BLaER1 (cell line): ENCODE measurements at regions not wholly inside any gene's neighbourhood (a gene's known extent, or its start where the extent isn't known, plus 50 kb on each side); places are given as distances from the start of the nearest gene placed in this dataset.
"Not testable (repeated sequence)": the region's sequence is repeated elsewhere in the genome, so short reads cannot be mapped to it uniquely, and the experiment has no call there.

ENCODE experiments used
- H3K27ac ChIP-seq: shearing (Covaris generic); formaldehyde crosslinking; 2 replicates; pipeline ENCODE4 v1.8.1; 2022
- H3K27me3 ChIP-seq: shearing (Covaris generic); formaldehyde crosslinking; 2 replicates; pipeline ENCODE4 v1.8.1; 2022
- H3K36me3 ChIP-seq: shearing (Covaris generic); formaldehyde crosslinking; 2 replicates; pipeline ENCODE4 v1.8.1; 2022
- H3K4me1 ChIP-seq: shearing (Covaris generic); formaldehyde crosslinking; 2 replicates; pipeline ENCODE4 v1.8.1; 2022
- H3K4me2 ChIP-seq: shearing (Covaris generic); formaldehyde crosslinking; 2 replicates; pipeline ENCODE4 v1.8.1; 2022
- H3K4me3 ChIP-seq: shearing (Covaris generic); formaldehyde crosslinking; 2 replicates; pipeline ENCODE4 v1.8.1; 2022
- H3K9ac ChIP-seq: shearing (Covaris generic); formaldehyde crosslinking; 2 replicates; pipeline ENCODE4 v1.8.1; 2022
- H3K9me3 ChIP-seq: shearing (Covaris generic); formaldehyde crosslinking; 2 replicates; pipeline ENCODE4 v1.8.1; 2022
- H4K20me1 ChIP-seq: shearing (Covaris generic); formaldehyde crosslinking; 2 replicates; pipeline ENCODE4 v1.8.1; 2022
- Cebpa-rat ChIP-seq: shearing (Covaris generic); IDR thresholded peaks from 2 replicates; pipeline ENCODE4 v1.8.1; 2022

DNA sequence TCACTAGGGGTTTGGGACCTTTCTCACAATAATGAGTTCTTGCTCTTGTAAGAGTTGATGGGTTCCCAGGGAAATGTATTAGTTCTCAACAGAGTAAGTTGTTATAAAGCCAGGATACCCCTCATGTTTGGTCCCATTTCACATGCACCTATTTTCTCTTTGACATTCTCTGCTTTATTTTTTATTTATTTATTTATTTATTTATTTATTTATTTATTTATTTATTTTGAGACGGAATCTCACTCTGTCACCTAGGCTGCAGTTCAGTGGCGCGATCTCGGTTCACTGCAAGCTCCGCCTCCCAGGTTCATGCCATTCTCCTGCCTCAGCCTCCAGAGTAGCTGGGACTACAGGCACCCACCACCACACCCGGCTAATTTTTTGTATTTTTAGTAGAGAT is 52.2 kb downstream of the ACTRT1 start:
- H3K27ac ChIP-seq, H3K9ac ChIP-seq, H3K4me1 ChIP-seq, H3K4me3 ChIP-seq, H3K9me3 ChIP-seq, H3K4me2 ChIP-seq, H4K20me1 ChIP-seq, H3K36me3 ChIP-seq: not testable (repeated sequence)
- H3K27me3 ChIP-seq: peaks cover 44% of the 10 kb centered on the region

DNA sequence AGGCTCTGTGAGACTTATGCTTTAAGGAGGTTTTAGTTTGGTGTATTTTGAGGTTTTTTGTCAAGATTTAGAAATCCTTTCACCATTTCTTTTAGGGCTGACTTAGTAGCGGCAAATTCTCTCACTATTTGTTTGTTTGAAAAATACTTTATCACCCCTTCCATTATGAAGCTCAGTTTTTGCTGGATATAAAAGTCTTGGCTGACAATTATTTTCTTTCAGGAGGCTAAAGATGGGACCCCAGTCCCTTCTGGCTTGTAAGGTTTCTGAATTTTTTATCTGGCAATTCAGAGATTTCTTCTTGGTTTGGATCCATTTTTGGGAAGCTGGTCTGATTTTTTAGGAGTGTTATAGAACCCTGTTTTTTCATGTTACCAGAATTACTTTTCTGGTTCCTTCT is 88.5 kb downstream of the ACTRT1 start:
- Histone ChIP-seq H3K4me2 (no peak overlapping the region), H3K36me3 (no peaks in the 10 kb centered on the region), H3K9ac (no peak overlapping the region), H4K20me1 (no peaks in the 10 kb centered on the region), H3K4me1 (no peaks in the 10 kb centered on the region), H3K9me3 (0 out of 2 replicates have a peak, but pooled peaks cover 4% of the 10 kb centered on the region), H3K27me3 (peaks cover 66% of the 10 kb centered on the region), H3K4me3 (no peak overlapping the region), H3K27ac (no peak overlapping the region)
- no peak for TF ChIP-seq Cebpa-rat

DNA sequence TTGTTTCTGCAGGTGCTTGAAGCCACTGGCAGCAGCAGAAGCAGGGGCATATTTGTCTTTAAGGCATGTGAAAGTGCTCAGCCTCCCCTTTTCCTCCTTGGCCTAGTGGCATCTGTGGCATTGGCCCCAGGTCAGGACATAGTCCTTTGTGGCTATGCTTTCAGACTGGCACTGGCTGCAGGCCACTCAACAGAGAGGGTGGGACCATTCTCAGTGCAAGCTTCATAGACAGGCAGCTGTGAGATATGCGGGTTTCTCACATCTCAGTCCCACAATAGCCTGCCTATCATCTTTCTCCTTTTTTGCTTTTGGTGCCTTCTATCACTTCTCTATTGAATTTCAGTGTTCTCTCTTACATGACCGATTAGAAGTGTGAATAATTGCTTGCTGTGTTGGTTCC is 104.8 kb downstream of the ACTRT1 start:
- H3K9ac ChIP-seq: no peak overlapping the region
- H3K36me3 ChIP-seq: no peaks in the 10 kb centered on the region
- H3K4me3 ChIP-seq: no peak overlapping the region
- H3K9me3 ChIP-seq: no peaks in the 10 kb centered on the region
- peaks cover 21% of the 10 kb centered on the region; the same call in 1 of the 2 replicates for H4K20me1 ChIP-seq
- no peak overlapping the region for H3K4me2 ChIP-seq
- peaks cover 91% of the 10 kb centered on the region for H3K27me3 ChIP-seq
- H3K4me1 ChIP-seq: no peaks in the 10 kb centered on the region
- no peak for TF ChIP-seq Cebpa-rat
- H3K27ac ChIP-seq: no peak overlapping the region

DNA sequence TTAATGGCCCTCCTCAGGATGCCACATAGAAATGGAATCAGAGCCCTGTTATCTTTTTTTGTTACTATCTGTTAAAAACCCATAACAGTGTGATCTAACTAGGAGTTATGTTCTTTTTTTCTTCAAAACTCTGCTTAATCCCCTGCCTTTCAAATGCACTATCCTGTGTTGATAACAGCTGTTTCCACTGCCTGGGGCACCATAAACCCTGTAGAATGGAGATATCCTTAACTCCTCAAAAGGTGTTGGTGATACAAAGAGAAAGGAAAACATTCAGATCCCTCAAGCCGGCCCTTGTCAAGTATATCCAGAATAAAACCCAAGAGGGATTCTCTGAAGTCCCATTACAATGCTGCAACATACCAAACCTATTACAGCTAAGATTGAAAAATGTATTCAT is 108.6 kb downstream of the ACTRT1 start:
- H3K4me3 ChIP-seq: no peak overlapping the region
- peaks cover 21% of the 10 kb centered on the region; the same call in 1 of the 2 replicates for H4K20me1 ChIP-seq
- TF ChIP-seq Cebpa-rat: no peak
- no peak overlapping the region for H3K9ac ChIP-seq
- H3K4me1 ChIP-seq: no peaks in the 10 kb centered on the region
- H3K27me3 ChIP-seq: peaks cover 79% of the 10 kb centered on the region
- H3K36me3 ChIP-seq: no peaks in the 10 kb centered on the region
- no peak overlapping the region for H3K27ac ChIP-seq
- no peaks in the 10 kb centered on the region for H3K9me3 ChIP-seq
- no peak overlapping the region for H3K4me2 ChIP-seq

DNA sequence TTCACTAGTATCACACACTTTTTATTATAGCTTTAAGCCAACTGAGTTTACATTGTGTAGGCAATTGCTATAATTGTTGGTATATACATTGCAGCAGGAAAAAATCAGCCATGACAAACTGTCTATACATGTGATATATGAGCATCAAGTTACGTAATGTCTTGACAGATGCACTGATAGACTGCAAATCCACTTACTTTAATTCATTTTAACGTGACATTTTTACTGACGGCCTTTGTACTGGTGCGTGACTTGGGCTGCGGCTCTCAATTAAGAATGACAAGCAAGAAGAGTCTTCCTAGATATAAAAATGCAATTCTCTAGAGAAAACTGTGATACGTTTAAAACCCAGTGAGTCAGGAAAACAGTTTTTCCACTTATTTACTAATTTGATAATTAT is 143.8 kb downstream of the ACTRT1 start:
- no peaks in the 10 kb centered on the region for H3K9me3 ChIP-seq
- peaks cover 34% of the 10 kb centered on the region for H3K27me3 ChIP-seq
- TF ChIP-seq Cebpa-rat: no peak

DNA sequence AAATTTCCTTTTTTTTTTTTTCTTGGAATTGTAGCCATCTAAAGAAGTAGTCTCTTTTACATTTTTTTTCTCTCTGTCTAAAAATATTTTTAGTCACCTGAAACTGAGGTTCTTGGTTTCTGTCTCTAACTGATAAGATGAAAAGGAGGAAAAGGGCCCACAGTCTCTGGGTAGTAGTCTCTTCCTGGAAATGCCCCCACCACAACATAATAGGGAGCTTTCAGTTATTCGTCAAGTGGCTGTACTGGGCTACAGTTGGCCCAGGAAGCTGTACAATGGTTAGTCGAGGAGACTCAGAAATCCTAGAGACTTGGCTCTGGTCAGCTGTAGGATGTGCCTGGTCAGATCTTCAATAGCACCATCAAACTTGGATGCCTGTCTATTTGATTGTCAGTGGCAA is 163.4 kb downstream of the ACTRT1 start:
- Histone ChIP-seq H3K27me3 (peaks cover 55% of the 10 kb centered on the region), H3K4me3 (no peak overlapping the region), H3K4me1 (no peaks in the 10 kb centered on the region), H3K9ac (no peak overlapping the region), H3K27ac (no peak overlapping the region), H3K36me3 (no peaks in the 10 kb centered on the region), H3K9me3 (no peaks in the 10 kb centered on the region), H3K4me2 (no peak overlapping the region), H4K20me1 (peaks cover 4% of the 10 kb centered on the region; the same call in 1 of the 2 replicates)
- TF ChIP-seq Cebpa-rat: no peak

More for the DNA sequence above, 143.8 kb downstream of the ACTRT1 start:
- Histone ChIP-seq H3K36me3 (no peaks in the 10 kb centered on the region), H3K4me2 (no peak overlapping the region), H4K20me1 (no peaks in the 10 kb centered on the region), H3K4me1 (no peaks in the 10 kb centered on the region), H3K9ac (no peak overlapping the region), H3K27ac (no peak overlapping the region), H3K4me3 (no peak overlapping the region)

DNA sequence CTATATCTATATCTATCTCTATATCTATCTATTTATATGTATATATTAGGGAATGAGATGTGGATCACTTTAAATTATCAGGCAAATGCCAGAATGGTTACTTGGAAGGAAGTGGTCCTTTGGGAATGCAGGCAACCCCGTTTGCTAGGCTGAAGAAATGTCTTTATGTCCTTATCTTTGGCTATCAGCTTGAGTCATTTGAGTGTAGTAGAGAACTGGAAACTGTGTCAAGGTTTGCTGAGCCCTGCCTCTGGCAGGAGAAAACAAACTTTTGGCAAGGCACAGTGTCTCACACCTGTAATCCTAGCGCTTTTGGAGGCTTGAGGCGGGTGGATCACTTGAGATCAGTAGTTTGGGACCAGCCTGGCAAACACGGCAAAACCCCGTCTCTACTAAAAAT is 167.3 kb downstream of the ACTRT1 start:
- Histone ChIP-seq H3K36me3 (no peaks in the 10 kb centered on the region), H3K27me3 (peaks cover 59% of the 10 kb centered on the region), H3K9me3 (no peaks in the 10 kb centered on the region), H3K4me1 (no peaks in the 10 kb centered on the region), H4K20me1 (peaks cover 4% of the 10 kb centered on the region; the same call in 1 of the 2 replicates), H3K4me3 (no peak overlapping the region), H3K4me2 (no peak overlapping the region), H3K9ac (no peak overlapping the region), H3K27ac (no peak overlapping the region)
- TF ChIP-seq Cebpa-rat: no peak

DNA sequence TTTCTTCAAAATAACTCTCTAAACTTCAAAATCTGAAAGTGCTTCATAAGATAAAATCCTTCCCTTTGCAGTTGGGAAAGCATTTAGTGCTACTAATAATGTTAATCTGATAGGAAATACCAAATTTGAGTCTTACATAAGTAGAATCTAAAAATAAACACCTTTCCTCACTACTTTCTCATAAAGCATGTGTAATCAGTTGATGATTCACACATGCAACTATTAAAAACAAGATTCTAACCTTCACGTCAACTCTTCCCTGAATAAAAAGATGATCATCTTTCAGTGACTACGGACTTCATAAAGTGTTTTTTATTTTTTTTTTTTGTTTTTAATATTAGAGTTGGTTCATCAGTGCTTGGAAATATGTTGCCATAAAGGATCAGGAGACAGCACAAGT is 172.6 kb downstream of the ACTRT1 start:
- Histone ChIP-seq H3K27me3 (peaks cover 44% of the 10 kb centered on the region; the same call in 1 of the 2 replicates), H3K4me2 (no peak overlapping the region)
- TF ChIP-seq Cebpa-rat: no peak

DNA sequence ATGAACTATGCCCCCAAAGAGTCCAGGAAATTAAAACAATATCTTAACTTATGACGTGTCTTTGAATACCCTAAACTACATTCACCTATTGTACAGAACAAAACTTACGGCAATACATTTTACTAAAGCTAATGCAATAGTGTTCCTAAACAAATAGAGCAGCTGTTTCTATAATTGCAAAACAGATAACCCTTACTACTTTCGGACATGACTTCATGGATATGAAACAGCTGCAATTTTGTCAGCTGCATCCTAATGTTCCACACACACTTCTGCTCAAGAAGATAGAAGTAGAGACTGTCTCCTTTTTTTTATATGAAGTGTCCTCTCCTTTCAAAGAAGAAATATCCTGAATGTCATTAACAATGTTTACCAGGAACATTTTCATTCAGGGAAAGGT is 174.9 kb downstream of the ACTRT1 start:
- Histone ChIP-seq H3K4me3 (no peak overlapping the region), H3K9ac (no peak overlapping the region), H3K36me3 (no peaks in the 10 kb centered on the region), H3K27me3 (peaks cover 46% of the 10 kb centered on the region), H3K4me2 (no peak overlapping the region), H3K4me1 (no peaks in the 10 kb centered on the region), H3K9me3 (no peaks in the 10 kb centered on the region), H3K27ac (no peak overlapping the region), H4K20me1 (no peaks in the 10 kb centered on the region)
- no peak for TF ChIP-seq Cebpa-rat

More for the DNA sequence above, 172.6 kb downstream of the ACTRT1 start:
- Histone ChIP-seq H3K9ac (no peak overlapping the region), H4K20me1 (no peaks in the 10 kb centered on the region), H3K9me3 (no peaks in the 10 kb centered on the region), H3K36me3 (no peaks in the 10 kb centered on the region), H3K4me1 (no peaks in the 10 kb centered on the region), H3K27ac (no peak overlapping the region), H3K4me3 (no peak overlapping the region)

DNA sequence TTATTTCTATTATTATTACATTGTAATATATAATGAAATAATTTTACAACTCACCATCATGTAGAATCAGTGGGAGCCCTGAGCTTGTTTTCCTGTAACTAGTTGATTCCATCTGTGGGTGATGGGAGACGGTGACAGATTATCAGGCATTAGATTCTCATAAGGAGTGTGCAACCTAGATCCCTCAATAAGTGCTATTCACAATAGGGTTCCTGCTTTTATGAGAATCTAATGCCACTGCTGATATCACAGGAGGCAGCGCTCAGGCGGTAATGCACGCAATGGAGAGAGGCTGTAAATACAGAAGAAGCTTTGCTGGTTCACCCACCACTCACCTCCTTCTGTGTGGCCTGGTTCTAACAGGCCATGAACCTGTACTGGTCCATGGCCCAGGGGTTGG is 178.6 kb downstream of the ACTRT1 start:
- TF ChIP-seq Cebpa-rat: no peak
- Histone ChIP-seq H3K9me3 (no peaks in the 10 kb centered on the region), H3K27ac (no peak overlapping the region), H3K4me1 (no peaks in the 10 kb centered on the region), H3K4me3 (no peak overlapping the region), H3K9ac (no peak overlapping the region), H3K4me2 (no peak overlapping the region), H4K20me1 (no peaks in the 10 kb centered on the region), H3K36me3 (no peaks in the 10 kb centered on the region), H3K27me3 (peaks cover 33% of the 10 kb centered on the region)

DNA sequence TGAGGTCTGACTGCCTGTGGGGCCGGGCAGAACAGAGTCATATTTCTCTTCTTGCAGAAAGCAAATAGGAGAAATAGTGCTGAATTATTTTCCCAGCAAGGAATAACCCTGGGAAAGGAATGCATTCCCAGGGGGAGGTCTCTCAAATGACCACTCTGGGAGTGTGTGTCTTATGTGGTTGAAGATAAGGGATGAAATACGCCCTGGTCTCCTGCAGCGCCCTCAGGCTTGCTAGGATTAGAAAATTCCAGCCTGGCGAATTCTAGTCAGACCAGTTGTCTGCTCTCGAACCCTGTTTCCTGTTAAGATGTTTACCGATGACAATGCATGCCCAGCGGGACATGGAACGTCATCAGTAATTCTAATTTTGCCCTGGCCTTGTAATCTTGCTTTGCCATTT is 185.3 kb downstream of the ACTRT1 start:
- H3K27ac ChIP-seq, H4K20me1 ChIP-seq, H3K4me3 ChIP-seq, H3K4me1 ChIP-seq, H3K4me2 ChIP-seq, H3K9ac ChIP-seq, H3K36me3 ChIP-seq: not testable (repeated sequence)
- H3K27me3 ChIP-seq: peaks cover 26% of the 10 kb centered on the region
- peaks cover 13% of the 10 kb centered on the region for H3K9me3 ChIP-seq
